Endothelial cell of umbilical vein (primary cell): ENCODE measurements at regions not wholly inside any gene's neighbourhood (a gene's known extent, or its start where the extent isn't known, plus 50 kb on each side); places are given as distances from the start of the nearest gene placed in this dataset.

Experiments
- BruUV-seq: library from RNA; stranded (reverse); fragments of 400-500 nt; replicated peaks from 2 replicates; lab custom pipeline; 2021; lab: Mats Ljungman, UMichigan
- CTCF ChIA-PET: fragments of 300-600, 350-600 bp; sonication (Branson Sonifier 250); formaldehyde crosslinking; loops from one replicate; lab custom pipeline; 2021; ENCODE audit warnings: antibody characterized with exemption, inconsistent platforms; lab: Charles Lee
- POLR2A ChIA-PET: fragments of 300-600, 350-600 bp; sonication (Branson Sonifier 250); formaldehyde crosslinking; loops from one replicate; lab custom pipeline; 2021; ENCODE audit warnings: antibody characterized with exemption, inconsistent platforms; lab: Charles Lee
- DNase-seq: peaks from one replicate; pipeline ENCODE4 v3.0.0-alpha.2; 2011; ENCODE audit warnings: low read depth, low spot score
- FAIRE-seq: peaks from 2 replicates; lab custom pipeline; 2011; peaks lifted over from hg19 to GRCh38; lab: Jason Lieb, UNC
- H2AFZ ChIP-seq: 2 replicates; pipeline ENCODE4 v1.6.0; 2012; ENCODE audit warnings: low read depth, low read length, control low read depth, inconsistent platforms
- H3K27ac ChIP-seq: 2 replicates; pipeline ENCODE4 v1.5.1; 2011; ENCODE audit warnings: low read depth, mild to moderate bottlenecking, control low read depth, low read length, moderate library complexity; ENCODE audit not compliant: insufficient read depth
- H3K27me3 ChIP-seq, 2 experiments: 2 replicates each; pipeline versions ENCODE4 v1.6.0 to v1.6.1; 2011; ENCODE audit warnings: low read length in 2 of 2, mixed read lengths in 1 of 2; ENCODE audit not compliant: control insufficient read depth in 2 of 2, insufficient read depth in 2 of 2
- H3K36me3 ChIP-seq, 2 experiments: 2 replicates in 1 of 2; 3 replicates in 1 of 2; pipeline ENCODE4 v1.5.1; 2011; ENCODE audit warnings: low read length in 2 of 2, mild to moderate bottlenecking in 1 of 2, moderate library complexity in 1 of 2; ENCODE audit not compliant: control insufficient read depth in 2 of 2, insufficient read depth in 2 of 2; ENCODE audit errors: extremely low read depth in 1 of 2
- H3K4me1 ChIP-seq: 3 replicates; pipeline ENCODE4 v1.5.1; 2011; ENCODE audit warnings: mild to moderate bottlenecking, low read length; ENCODE audit not compliant: control insufficient read depth, insufficient read depth; ENCODE audit errors: extremely low read depth
- H3K4me2 ChIP-seq: 2 replicates; pipeline ENCODE4 v1.6.1; 2011; ENCODE audit warnings: low read length, control low read depth, mixed read lengths; ENCODE audit not compliant: insufficient read depth
- H3K4me3 ChIP-seq, 3 experiments: fragments of 200-600 bp in 1 of 3; sonication (generic), shearing (Covaris generic) in 1 of 3; replicated peaks in 1 of 3; 2 replicates each; pipeline ENCODE4 v1.5.1; 2011 to 2016; ENCODE audit warnings: control low read depth in 3 of 3, low read length in 3 of 3, mild to moderate bottlenecking in 2 of 3, inconsistent platforms in 1 of 3, low read depth in 1 of 3, moderate library complexity in 1 of 3; ENCODE audit not compliant: insufficient read depth in 1 of 3
- H3K79me2 ChIP-seq: 2 replicates; pipeline ENCODE4 v1.6.0; 2012; ENCODE audit warnings: low read length, inconsistent platforms; ENCODE audit not compliant: control insufficient read depth, insufficient read depth
- H3K9ac ChIP-seq: replicated peaks from 2 replicates; pipeline ENCODE3; 2011; ENCODE audit warnings: low read length, control low read depth; ENCODE audit not compliant: insufficient read depth; ENCODE audit errors: extremely low read depth
- H3K9me1 ChIP-seq: replicated peaks from 3 replicates; pipeline ENCODE4 v1.6.0; 2011; ENCODE audit warnings: mild to moderate bottlenecking, low read length; ENCODE audit not compliant: control insufficient read depth, insufficient read depth; ENCODE audit errors: extremely low read depth
- H3K9me3 ChIP-seq: replicated peaks from 2 replicates; pipeline ENCODE4 v1.5.1; 2012; ENCODE audit warnings: low read length, inconsistent platforms; ENCODE audit not compliant: control insufficient read depth, insufficient read depth
- H4K20me1 ChIP-seq: replicated peaks from 2 replicates; pipeline ENCODE3; 2011; ENCODE audit warnings: mild to moderate bottlenecking, low read length; ENCODE audit not compliant: control insufficient read depth, insufficient read depth; ENCODE audit errors: extremely low read depth
- CTCF ChIP-seq, 2 donors: IDR thresholded peaks; 1 replicate in 1 of 2; 2 replicates in 1 of 2; pipeline ENCODE4 v1.5.1; 2011; ENCODE audit warnings: low read length in 2 of 2, mild to moderate bottlenecking in 2 of 2, moderate library complexity in 2 of 2, control low read depth in 1 of 2, inconsistent platforms in 1 of 2, low read depth in 1 of 2; ENCODE audit not compliant: insufficient read depth in 1 of 2; ENCODE audit errors: extremely low read depth in 1 of 2
- EZH2 ChIP-seq: IDR thresholded peaks from 2 replicates; pipeline ENCODE4 v1.6.1; 2012; ENCODE audit warnings: borderline replicate concordance, low read depth, mild to moderate bottlenecking, moderate library complexity, low read length, inconsistent platforms; ENCODE audit not compliant: severe bottlenecking
- FOS ChIP-seq: IDR thresholded peaks from 2 replicates; pipeline ENCODE4 v1.6.1; 2011; ENCODE audit warnings: mild to moderate bottlenecking, low read length, moderate library complexity, borderline replicate concordance; ENCODE audit not compliant: insufficient read depth
- JUN ChIP-seq: IDR thresholded peaks from 2 replicates; pipeline ENCODE4 v1.6.1; 2011; ENCODE audit warnings: borderline replicate concordance, low read depth; ENCODE audit not compliant: insufficient read length, insufficient read depth
- MYC ChIP-seq: IDR thresholded peaks from one replicate; pipeline ENCODE4 v1.6.1; 2011; ENCODE audit warnings: mild to moderate bottlenecking, low read depth, low read length
- POLR2A ChIP-seq: IDR thresholded peaks from 2 replicates; pipeline ENCODE4 v1.6.1; 2012; ENCODE audit warnings: low read depth, mild to moderate bottlenecking, control low read depth, low read length
- dilution Hi-C: fragments of 300-500 bp; cut with MboI; formaldehyde crosslinking; loops from one replicate; pipeline ENCODE4 v1.15.0; 2019; ENCODE audit warnings: low sequenced_read_pairs; ENCODE audit not compliant: extremely low pct_ligation_motif_present
- intact Hi-C: fragments of 100-400 bp; cut with micrococcal nuclease; formaldehyde crosslinking; loops from one replicate; pipeline ENCODE4 v1.10.0; 2022
- TF ChIP-seq, protein P1 (sequence below): IDR thresholded peaks from 2 replicates; pipeline ENCODE4 v1.6.1; 2011; ENCODE audit not compliant: insufficient read depth, insufficient read length

GRCh38 chr1:112317140-112317539 is 78.9 kb upstream of the CTTNBP2NL start:
- H3K9ac ChIP-seq: no peak overlapping the region
- H3K79me2 ChIP-seq: no peaks in the 10 kb centered on the region
- no peaks in the 10 kb centered on the region for H3K36me3 ChIP-seq
- H4K20me1 ChIP-seq: no peaks in the 10 kb centered on the region
- H3K4me2 ChIP-seq: no peak overlapping the region
- ChIA-PET POLR2A (no interaction called here), CTCF (interaction anchor here (0.7 to 2.3 kb wide), 4 partner anchors 9 to 19 kb away, joined by 3 to 10 read pairs (median 6); no protein-coding TSS in a partner anchor)
- no TSS peak for BruUV-seq
- dilution Hi-C loops: no loop called here
- FAIRE-seq (no peak), DNase-seq (no peak)
- peaks cover 4% of the 10 kb centered on the region for H3K4me1 ChIP-seq
- H2AFZ ChIP-seq: no peak overlapping the region
- peaks cover 2 to 4% of the 10 kb centered on the region in 2 experiments for H3K27me3 ChIP-seq
- intact Hi-C loops: no loop called here
- H3K4me3 ChIP-seq: no peak overlapping the region
- TF ChIP-seq EZH2 (no peak), POLR2A (no peak), MYC (no peak), FOS (no peak), CTCF (IDR thresholded peaks at IDR 0.05; ENCODE audit: extremely low read depth in 1 of 2, insufficient read depth in 1 of 2, low read depth in 1 of 2, low read length in 2 of 2) (no peak), JUN (no peak)
- TF ChIP-seq, protein P1, sequence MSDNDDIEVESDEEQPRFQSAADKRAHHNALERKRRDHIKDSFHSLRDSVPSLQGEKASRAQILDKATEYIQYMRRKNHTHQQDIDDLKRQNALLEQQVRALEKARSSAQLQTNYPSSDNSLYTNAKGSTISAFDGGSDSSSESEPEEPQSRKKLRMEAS: no peak
- H3K9me1 ChIP-seq: no peaks in the 10 kb centered on the region
- H3K27ac ChIP-seq: no peak overlapping the region
- H3K9me3 ChIP-seq: no peaks in the 10 kb centered on the region
